ENCODE measurements at regions not wholly inside any gene's neighbourhood (a gene's known extent, or its start where the extent isn't known, plus 50 kb on each side); places are given as distances from the start of the nearest gene placed in this dataset.

GRCh38 chr20:22503577-22503976, 80.8 kb downstream of the FOXA2 start:
- intact Hi-C loops (cut with DNase I) = no loop called here
- no peak for TF ChIP-seq CTCF (IDR thresholded peaks at IDR 0.05)
- TF ChIP-seq POLR2A (IDR thresholded peaks at IDR 0.05) = no peak
- no peak for DNase-seq
- Histone ChIP-seq H3K27ac (no peak overlapping the region), H3K4me3 (no peak overlapping the region), H3K9me3 (replicated peaks in 1 of 3) (no peaks in the 10 kb centered on the region), H3K36me3 (replicated peaks in 1 of 2) (no peaks in the 10 kb centered on the region), H3K4me1 (replicated peaks in 1 of 2) (no peaks in the 10 kb centered on the region), H3K27me3 (no peaks in the 10 kb centered on the region)
- 78 to 84% (median 83%) methylated on average over 4 of the region's 4 CpGs for WGBS, 4 donors

GRCh38 chr20:22502731-22503191, 81.6 kb downstream of the FOXA2 start:
- Histone ChIP-seq H3K27ac (no peak overlapping the region), H3K4me1 (replicated peaks in 1 of 2) (no peaks in the 10 kb centered on the region), H3K9me3 (replicated peaks in 1 of 3) (no peaks in the 10 kb centered on the region), H3K4me3 (no peak overlapping the region), H3K36me3 (replicated peaks in 1 of 2) (no peaks in the 10 kb centered on the region), H3K27me3 (no peaks in the 10 kb centered on the region)
- no peak for DNase-seq
- intact Hi-C loops (cut with DNase I) = no loop called here
- WGBS, 4 donors = 42 to 59% (median 45%) methylated on average over 10 of the region's 10 CpGs
- no peak for TF ChIP-seq CTCF (IDR thresholded peaks at IDR 0.05)
- TF ChIP-seq POLR2A (IDR thresholded peaks at IDR 0.05) = no peak

GRCh38 chr20:22501566-22502344, 82.6 kb downstream of the FOXA2 start:
- DNase-seq = no peak
- TF ChIP-seq CTCF (IDR thresholded peaks at IDR 0.05) (no peak), POLR2A (IDR thresholded peaks at IDR 0.05) (no peak)
- H3K27me3 ChIP-seq = no peaks in the 10 kb centered on the region
- no peaks in the 10 kb centered on the region for H3K36me3 ChIP-seq (replicated peaks in 1 of 2)
- 78 to 82% (median 80%) methylated on average over 11 of the region's 11 CpGs for WGBS, 4 donors
- H3K9me3 ChIP-seq (replicated peaks in 1 of 3) = no peaks in the 10 kb centered on the region
- no peak overlapping the region for H3K4me3 ChIP-seq
- H3K27ac ChIP-seq = no peak overlapping the region
- intact Hi-C loops (cut with DNase I) = no loop called here
- H3K4me1 ChIP-seq (replicated peaks in 1 of 2) = no peaks in the 10 kb centered on the region

- H3K9me3 ChIP-seq (replicated peaks in 1 of 3) = no peaks in the 10 kb centered on the region
- intact Hi-C loops (cut with DNase I) = no loop called here
- H3K36me3 ChIP-seq (replicated peaks in 1 of 2) = no peaks in the 10 kb centered on the region
- no peaks in the 10 kb centered on the region for H3K27me3 ChIP-seq
- TF ChIP-seq CTCF (IDR thresholded peaks at IDR 0.05) (no peak), POLR2A (IDR thresholded peaks at IDR 0.05) (no peak)
- no peak overlapping the region for H3K27ac ChIP-seq
- no peak for DNase-seq
- H3K4me3 ChIP-seq = no peak overlapping the region
- H3K4me1 ChIP-seq (replicated peaks in 1 of 2) = no peaks in the 10 kb centered on the region
Measured at GRCh38 chr20:22501034-22501433, 83.3 kb downstream of the FOXA2 start.
